Chondrocyte (in vitro differentiated cells): ENCODE measurements at regions not wholly inside any gene's neighbourhood (a gene's known extent, or its start where the extent isn't known, plus 50 kb on each side); places are given as distances from the start of the nearest gene placed in this dataset.

Experiments used
- DNase-seq: peaks from one replicate; pipeline ENCODE4 v3.0.0; 2021; ENCODE audit warnings: mixed read lengths, low spot score
- H3K27ac Mint-ChIP-seq: one replicate; pipeline ENCODE4 v1.8.0; 2021; ENCODE audit warnings: mild to moderate bottlenecking, moderate library complexity, mixed read lengths; ENCODE audit not compliant: unreplicated experiment
- H3K27me3 Mint-ChIP-seq: 2 replicates; pipeline ENCODE4 v1.8.0; 2021; ENCODE audit warnings: low read depth, mixed read lengths
- H3K36me3 Mint-ChIP-seq: 2 replicates; pipeline ENCODE4 v1.8.0; 2021; ENCODE audit warnings: low read depth, mixed read lengths
- H3K4me1 Mint-ChIP-seq: 2 replicates; pipeline ENCODE4 v1.8.0; 2021; ENCODE audit warnings: low read depth, mild to moderate bottlenecking, mixed read lengths
- H3K4me3 Mint-ChIP-seq: one replicate; pipeline ENCODE4 v1.8.0; 2021; ENCODE audit warnings: mild to moderate bottlenecking, moderate library complexity, mixed read lengths; ENCODE audit not compliant: unreplicated experiment
- H3K9me3 Mint-ChIP-seq: 2 replicates; pipeline ENCODE4 v1.8.0; 2021; ENCODE audit warnings: low read depth, mixed read lengths
- CTCF ChIP-seq: fragments of 200-600 bp; sonication (generic); IDR thresholded peaks from 2 replicates; pipeline ENCODE4 v1.5.0; 2021; ENCODE audit warnings: antibody characterized with exemption, mild to moderate bottlenecking, moderate library complexity

GRCh38 chr5:136729901-136730355 is 364.6 kb upstream of the TRPC7 start:
- no peak for TF ChIP-seq CTCF
- H3K27me3 Mint-ChIP-seq, result peaks cover 2% of the 10 kb centered on the region
- no peak overlapping the region for H3K4me3 Mint-ChIP-seq
- no peaks in the 10 kb centered on the region for H3K9me3 Mint-ChIP-seq
- peak overlapping the region; percentile 39 for H3K27ac Mint-ChIP-seq
- peaks cover 15% of the 10 kb centered on the region for H3K4me1 Mint-ChIP-seq
- DNase-seq, result no peak
- no peaks in the 10 kb centered on the region for H3K36me3 Mint-ChIP-seq

- no peak for TF ChIP-seq CTCF
- Mint-ChIP-seq H3K27ac (no peak overlapping the region), H3K9me3 (no peaks in the 10 kb centered on the region), H3K27me3 (peaks cover 3% of the 10 kb centered on the region), H3K4me1 (peaks cover 13% of the 10 kb centered on the region), H3K4me3 (no peak overlapping the region), H3K36me3 (no peaks in the 10 kb centered on the region)
- DNase-seq, result no peak
Observed at GRCh38 chr5:136726506-136726905, 361.2 kb upstream of the TRPC7 start.

GRCh38 chr5:136724161-136724560 is 358.8 kb upstream of the TRPC7 start:
- no peak for TF ChIP-seq CTCF
- Mint-ChIP-seq H3K4me1 (no peaks in the 10 kb centered on the region), H3K27ac (no peak overlapping the region), H3K4me3 (no peak overlapping the region), H3K9me3 (no peaks in the 10 kb centered on the region), H3K36me3 (no peaks in the 10 kb centered on the region), H3K27me3 (peaks cover 7% of the 10 kb centered on the region)
- DNase-seq, result no peak

- H3K4me3 Mint-ChIP-seq, result no peak overlapping the region
- H3K4me1 Mint-ChIP-seq, result no peaks in the 10 kb centered on the region
- no peak for TF ChIP-seq CTCF
- H3K27ac Mint-ChIP-seq, result no peak overlapping the region
- no peaks in the 10 kb centered on the region for H3K36me3 Mint-ChIP-seq
- no peaks in the 10 kb centered on the region for H3K9me3 Mint-ChIP-seq
- no peak for DNase-seq
- H3K27me3 Mint-ChIP-seq, result peaks cover 9% of the 10 kb centered on the region
Observed at GRCh38 chr5:136722581-136722980, 357.2 kb upstream of the TRPC7 start.

GRCh38 chr5:136722086-136722485 is 356.7 kb upstream of the TRPC7 start:
- Mint-ChIP-seq H3K36me3 (no peaks in the 10 kb centered on the region), H3K9me3 (no peaks in the 10 kb centered on the region), H3K27ac (no peak overlapping the region), H3K4me1 (no peaks in the 10 kb centered on the region), H3K27me3 (peaks cover 12% of the 10 kb centered on the region), H3K4me3 (no peak overlapping the region)
- no peak for TF ChIP-seq CTCF
- no peak for DNase-seq
